WERI-Rb-1 (cell line): ENCODE measurements at regions not wholly inside any gene's neighbourhood (a gene's known extent, or its start where the extent isn't known, plus 50 kb on each side); places are given as distances from the start of the nearest gene placed in this dataset.
A peak's percentile ranks its signal among the peaks of the same experiment; 100 is the strongest.

Experiments used
- DNase-seq: peaks from one replicate; pipeline ENCODE4 v3.0.0-alpha.2; 2020
- H3K27ac ChIP-seq: fragments of 250-450 bp; sonication (Bioruptor Pico); 2 replicates; pipeline ENCODE4 v1.5.1; 2020; ENCODE audit warnings: mild to moderate bottlenecking, moderate library complexity
- H3K27me3 ChIP-seq: fragments of 250-450 bp; sonication (Bioruptor Pico); 2 replicates; pipeline ENCODE4 v1.5.1; 2021; ENCODE audit warnings: mild to moderate bottlenecking, low read depth, moderate library complexity; ENCODE audit not compliant: insufficient read depth, severe bottlenecking
- H3K36me3 ChIP-seq: fragments of 250-450 bp; sonication (Bioruptor Pico); 2 replicates; pipeline ENCODE4 v1.5.1; 2020; ENCODE audit warnings: mild to moderate bottlenecking, moderate library complexity
- H3K4me3 ChIP-seq: 2 replicates; pipeline ENCODE4 v1.5.1; 2011; ENCODE audit warnings: low read depth, mild to moderate bottlenecking, control low read depth, low read length
- H3K9me3 ChIP-seq: fragments of 250-450 bp; sonication (Bioruptor Pico); 2 replicates; pipeline ENCODE4 v1.5.1; 2021; ENCODE audit warnings: mild to moderate bottlenecking, moderate library complexity; ENCODE audit not compliant: severe bottlenecking
- CTCF ChIP-seq: IDR thresholded peaks from 2 replicates; pipeline ENCODE4 v1.5.1; 2011; ENCODE audit warnings: low read depth, mild to moderate bottlenecking, control low read depth, inconsistent platforms, low read length

DNA sequence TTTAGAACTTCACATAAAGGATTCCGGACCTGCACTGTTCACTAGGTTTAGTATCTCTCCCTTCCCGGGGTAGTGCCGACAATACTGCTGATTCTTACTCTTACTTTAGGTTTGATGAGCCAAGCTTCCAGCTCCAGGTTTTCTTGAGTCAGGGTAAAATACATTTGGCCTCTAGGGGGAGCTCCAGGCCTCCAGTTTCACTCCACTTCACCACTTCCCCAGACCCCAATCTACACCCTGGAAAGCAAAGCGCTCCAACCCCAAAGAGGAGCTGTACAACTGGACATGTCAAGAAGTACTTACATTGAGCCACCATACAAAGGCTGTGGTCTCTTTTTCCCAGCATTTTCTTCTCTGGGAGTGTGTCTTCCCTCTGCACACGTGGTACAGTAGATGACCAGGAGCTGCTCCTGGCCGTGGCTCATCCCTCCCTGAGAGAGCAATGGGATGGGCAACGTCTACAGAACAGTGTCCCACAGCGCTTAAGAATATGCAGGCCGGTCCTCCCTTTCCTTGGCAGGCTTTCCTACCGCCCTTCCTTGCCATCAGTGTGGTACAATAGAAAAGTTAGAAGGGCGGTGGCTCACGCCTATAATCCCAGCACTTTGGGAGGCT, 93.9 kb upstream of the CCDC80 start:
- H3K27me3 ChIP-seq = peaks cover 47% of the 10 kb centered on the region
- no peak overlapping the region for H3K27ac ChIP-seq
- no peaks in the 10 kb centered on the region for H3K9me3 ChIP-seq
- no peaks in the 10 kb centered on the region for H3K36me3 ChIP-seq
- peak; percentile 65 for TF ChIP-seq CTCF
- peak; percentile 46 for DNase-seq
- no peak overlapping the region for H3K4me3 ChIP-seq

DNA sequence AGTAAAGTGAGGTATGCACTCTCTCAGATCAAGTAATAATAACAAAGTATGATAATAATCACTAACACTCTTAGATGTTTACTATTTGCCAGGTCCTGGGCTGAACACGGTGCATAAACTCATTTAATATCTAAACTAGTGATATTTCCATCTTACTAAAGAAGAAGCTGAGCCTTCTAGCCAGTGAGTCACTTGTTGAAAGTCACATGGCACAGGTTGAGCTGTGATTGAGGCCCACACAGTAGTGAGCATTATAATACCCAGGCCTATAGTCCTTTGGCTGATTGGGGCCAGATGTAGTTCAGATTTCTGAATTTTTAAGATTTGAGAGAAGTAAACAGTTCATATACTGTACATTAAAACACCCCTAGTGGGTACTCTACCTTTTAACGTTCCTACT, 93.2 kb upstream of the CCDC80 start:
- Histone ChIP-seq H3K36me3 (no peaks in the 10 kb centered on the region), H3K4me3 (no peak overlapping the region)
- no peak for DNase-seq

DNA sequence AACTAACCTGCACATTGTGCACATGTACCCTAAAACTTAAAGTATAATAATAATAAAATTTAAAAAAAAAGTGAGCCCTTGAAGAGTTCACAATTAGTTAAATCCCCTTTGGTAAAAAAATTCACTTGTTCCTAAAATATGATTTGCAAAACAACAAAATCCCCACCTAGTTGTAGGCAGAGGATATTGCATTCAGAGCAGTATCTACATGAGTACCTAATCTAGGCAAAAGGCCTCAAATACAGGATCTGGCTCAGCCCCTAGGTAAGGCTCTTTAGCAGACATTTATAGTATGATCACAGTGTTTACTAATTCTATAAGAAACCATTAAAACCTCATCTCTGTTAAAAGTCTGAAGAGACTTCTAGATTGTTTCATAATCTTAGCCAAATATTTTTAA, 89.3 kb upstream of the CCDC80 start:
- Histone ChIP-seq H3K27ac (no peak overlapping the region), H3K4me3 (no peak overlapping the region), H3K27me3 (peaks cover 16% of the 10 kb centered on the region), H3K36me3 (no peaks in the 10 kb centered on the region), H3K9me3 (no peaks in the 10 kb centered on the region)
- no peak for DNase-seq
- TF ChIP-seq CTCF = no peak

More for the DNA sequence above, 93.2 kb upstream of the CCDC80 start:
- no peaks in the 10 kb centered on the region for H3K9me3 ChIP-seq
- H3K27ac ChIP-seq = no peak overlapping the region
- no peak for TF ChIP-seq CTCF
- H3K27me3 ChIP-seq = peaks cover 42% of the 10 kb centered on the region

- H3K27me3 ChIP-seq = peaks cover 60% of the 10 kb centered on the region
- H3K36me3 ChIP-seq = no peaks in the 10 kb centered on the region
- DNase-seq = no peak
- H3K27ac ChIP-seq = no peak overlapping the region
- no peak for TF ChIP-seq CTCF
- no peak overlapping the region for H3K4me3 ChIP-seq
- no peaks in the 10 kb centered on the region for H3K9me3 ChIP-seq
Observed at GRCh38 chr3:112721231-112721630, 80.3 kb upstream of the CCDC80 start.

DNA sequence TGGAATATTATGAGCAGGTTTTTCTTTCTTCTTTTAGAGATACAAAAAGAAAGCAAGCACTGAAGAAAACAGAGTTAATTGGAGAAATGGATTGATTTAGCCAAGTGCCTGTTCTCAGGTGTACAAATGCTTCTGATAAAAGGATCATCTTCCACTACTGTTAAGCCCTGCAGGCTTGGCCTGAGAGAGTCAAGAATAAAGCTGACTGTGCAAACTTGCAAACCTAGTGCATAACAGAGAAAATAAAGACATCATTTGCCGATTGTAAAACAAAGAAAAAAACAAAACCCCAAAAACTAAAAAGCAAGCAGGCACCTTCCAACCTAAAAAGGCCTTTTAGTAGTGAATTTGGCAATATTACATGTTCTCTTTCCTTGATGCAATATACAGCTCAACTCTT, 78.0 kb upstream of the CCDC80 start:
- no peak overlapping the region for H3K4me3 ChIP-seq
- TF ChIP-seq CTCF = no peak
- H3K36me3 ChIP-seq = no peaks in the 10 kb centered on the region
- H3K27ac ChIP-seq = no peak overlapping the region
- no peak for DNase-seq
- peaks cover 65% of the 10 kb centered on the region for H3K27me3 ChIP-seq
- H3K9me3 ChIP-seq = no peaks in the 10 kb centered on the region

GRCh38 chr3:112718516-112718915, 77.6 kb upstream of the CCDC80 start:
- no peaks in the 10 kb centered on the region for H3K9me3 ChIP-seq
- no peak for DNase-seq
- H3K27ac ChIP-seq = no peak overlapping the region
- H3K4me3 ChIP-seq = no peak overlapping the region
- H3K27me3 ChIP-seq = peaks cover 60% of the 10 kb centered on the region
- no peaks in the 10 kb centered on the region for H3K36me3 ChIP-seq
- TF ChIP-seq CTCF = no peak
